GM12873 (cell line): ENCODE measurements at regions not wholly inside any gene's neighbourhood (a gene's known extent, or its start where the extent isn't known, plus 50 kb on each side); places are given as distances from the start of the nearest gene placed in this dataset.

ENCODE experiments used
- CTCF ChIP-seq: IDR thresholded peaks from 2 replicates; pipeline ENCODE4 v1.5.1; 2012; ENCODE audit warnings: low read depth, mild to moderate bottlenecking, moderate library complexity, low read length, control low read depth; ENCODE audit not compliant: insufficient read depth; ENCODE audit errors: missing control alignments

- TF ChIP-seq CTCF, result no peak
These were observed 81.7 kb upstream of the HSPA9 start for GRCh38 chr5:138656916-138657315.

DNA sequence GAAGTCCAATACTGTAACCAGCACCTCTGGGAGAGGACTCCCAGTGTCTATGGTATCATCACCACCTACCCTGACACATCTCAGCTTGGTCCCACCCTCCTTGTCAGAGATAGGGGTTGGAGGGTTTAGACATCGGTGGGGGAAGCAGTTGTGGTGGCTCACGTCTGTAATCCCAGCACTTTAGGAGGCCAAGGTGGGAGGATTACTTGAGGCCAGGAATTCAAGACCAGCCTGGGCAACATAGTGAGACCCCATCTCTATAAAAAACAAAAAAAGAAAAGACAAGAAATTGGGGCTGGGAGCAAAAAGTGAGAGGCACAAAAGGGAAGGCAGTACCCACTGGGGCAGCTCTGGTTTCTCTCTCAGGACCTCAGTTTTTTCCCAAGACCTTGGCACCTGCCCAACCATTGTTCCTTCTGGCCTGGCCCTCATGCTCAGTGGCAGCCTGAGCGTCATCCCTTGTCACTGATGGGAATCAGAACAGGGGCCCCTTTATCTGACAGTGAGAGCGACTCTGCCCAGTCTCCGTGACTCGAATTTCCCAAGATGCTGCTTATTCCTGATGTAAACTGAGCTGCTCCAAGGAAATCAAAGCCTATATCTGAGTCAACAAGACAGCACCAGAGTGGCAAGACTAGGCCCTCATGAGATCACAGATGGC is 80.5 kb upstream of the HSPA9 start:
- no peak for TF ChIP-seq CTCF

DNA sequence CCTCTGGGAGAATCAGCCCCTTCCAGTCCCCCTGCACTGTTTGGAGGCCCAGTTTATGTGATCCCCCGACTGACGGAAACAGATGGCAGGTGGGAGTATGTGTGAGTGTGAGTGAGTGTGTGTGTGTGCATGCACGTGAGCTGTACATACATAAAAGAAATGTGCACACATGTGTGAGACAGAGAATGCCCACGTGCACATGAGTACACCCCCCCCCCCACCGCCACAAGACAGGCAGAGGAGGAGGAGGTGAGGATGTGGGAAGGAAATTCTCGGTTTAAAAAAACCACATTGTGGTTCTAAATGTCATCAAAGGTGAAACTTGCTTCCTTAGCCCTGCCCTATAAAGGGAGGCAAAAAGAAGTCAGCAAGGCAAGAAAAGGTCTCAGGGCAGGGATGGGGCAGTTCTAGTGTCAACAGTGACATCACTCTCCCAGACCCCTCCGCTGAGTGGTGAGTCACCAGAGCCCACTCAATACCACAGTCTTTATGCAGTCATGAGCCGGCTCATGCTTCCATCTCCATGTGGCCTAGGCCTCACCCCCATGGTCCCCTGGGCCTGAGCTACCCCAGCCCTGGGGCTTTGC is 79.2 kb upstream of the HSPA9 start:
- TF ChIP-seq CTCF, result no peak

GRCh38 chr5:138653502-138653901 is 78.3 kb upstream of the HSPA9 start:
- TF ChIP-seq CTCF, result peak; percentile 23

DNA sequence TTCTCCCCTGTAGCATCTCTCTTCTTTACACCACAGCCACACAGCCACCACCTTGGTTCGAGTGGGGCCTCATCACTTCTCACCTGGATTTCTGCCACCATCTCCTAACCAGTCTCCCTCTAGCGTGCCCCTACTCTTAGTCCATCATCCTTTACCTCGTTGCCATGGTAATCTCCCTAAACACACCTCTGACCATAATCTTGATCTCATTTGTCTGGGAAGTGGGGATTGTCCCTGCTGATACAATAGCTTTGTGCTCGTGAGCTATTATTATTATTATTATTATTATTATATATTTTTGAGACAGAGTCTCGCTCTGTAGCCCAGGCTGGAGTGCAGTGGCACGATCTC is 76.5 kb upstream of the HSPA9 start:
- TF ChIP-seq CTCF, result no peak

DNA sequence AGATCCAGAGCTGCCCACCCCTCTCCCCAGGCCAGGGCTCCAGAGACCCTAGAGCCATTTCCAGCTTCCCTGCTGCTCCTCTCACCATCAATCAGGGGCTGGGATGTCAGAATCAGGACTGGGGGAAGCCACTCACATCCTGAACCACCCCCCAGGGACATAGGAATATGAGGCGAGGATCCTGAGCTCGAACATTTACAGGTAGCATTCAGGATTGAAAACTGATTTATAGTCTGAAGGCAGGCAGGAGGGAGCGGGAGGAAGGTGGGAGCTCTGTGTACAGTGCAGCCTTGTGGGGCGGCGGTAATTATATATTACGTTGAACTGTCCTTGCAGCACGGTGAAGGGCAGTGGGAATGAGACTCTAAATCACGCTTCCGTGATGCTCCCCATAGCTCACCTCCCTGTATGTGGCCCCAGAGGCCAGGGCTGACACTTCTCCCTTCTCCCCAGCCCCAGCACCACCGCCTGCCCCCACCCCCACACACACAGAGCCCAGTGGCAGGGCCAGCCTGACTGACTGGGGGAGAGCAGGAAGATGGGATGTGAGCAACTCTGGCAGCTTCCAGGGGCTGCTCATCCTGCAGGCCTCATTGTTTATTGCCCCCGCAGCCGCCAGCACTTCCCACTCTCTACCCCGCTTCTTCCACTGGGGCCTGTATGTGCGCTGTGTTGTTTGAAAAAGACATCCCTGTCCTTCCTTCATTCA is 76.0 kb upstream of the HSPA9 start:
- TF ChIP-seq CTCF, result no peak

- TF ChIP-seq CTCF, result no peak
These were observed 75.0 kb upstream of the HSPA9 start for GRCh38 chr5:138650196-138650595.
